ENCODE measurements at regions not wholly inside any gene's neighbourhood (a gene's known extent, or its start where the extent isn't known, plus 50 kb on each side); places are given as distances from the start of the nearest gene placed in this dataset.

GRCh38 chr6:130296854-130297253, 69.0 kb upstream of the TMEM200A start:
- ChIA-PET POLR2A (no interaction called here), CTCF (interaction anchor here (1.0 to 1.1 kb wide), 2 partner anchors 10 to 401 kb away, joined by 3 read pairs; no protein-coding TSS in a partner anchor)
- DNase-seq (ENCODE audit: low spot score) (no peak), ATAC-seq (peak; percentile 73)
- Mint-ChIP-seq H3K27me3 (ENCODE audit: low read depth) (no peaks in the 10 kb centered on the region; the same call in 1 of the 2 replicates), H3K36me3 (no peaks in the 10 kb centered on the region), H3K4me3 (no peak overlapping the region), H3K27ac (no peak overlapping the region), H3K9me3 (peaks cover 13% of the 10 kb centered on the region), H3K4me1 (no peaks in the 10 kb centered on the region)
- TF ChIP-seq ZBTB21 (CRISPR knock-in tag; IDR thresholded peaks at IDR 0.05; ENCODE audit: borderline replicate concordance) (no peak), OVOL2 (CRISPR knock-in tag; IDR thresholded peaks at IDR 0.05; ENCODE audit: borderline replicate concordance) (no peak), RORB (CRISPR knock-in tag; IDR thresholded peaks at IDR 0.05) (no peak), RELA (CRISPR knock-in tag; IDR thresholded peaks at IDR 0.05; ENCODE audit: borderline replicate concordance) (no peak), ZNF232 (CRISPR knock-in tag; IDR thresholded peaks at IDR 0.05) (no peak), E2F5 (CRISPR knock-in tag; IDR thresholded peaks at IDR 0.05) (no peak), HMGA2 (CRISPR knock-in tag; IDR thresholded peaks at IDR 0.05) (no peak), ZNF416 (CRISPR knock-in tag; IDR thresholded peaks at IDR 0.05) (no peak), NR3C1 (CRISPR knock-in tag; conservative IDR thresholded peaks at IDR 0.05; ENCODE audit: low read depth) (no peak), SMAD3 (CRISPR knock-in tag; IDR thresholded peaks at IDR 0.05; ENCODE audit: borderline replicate concordance) (no peak), SMAD4 (CRISPR knock-in tag; IDR thresholded peaks at IDR 0.05) (no peak), FOXK1 (CRISPR knock-in tag; IDR thresholded peaks at IDR 0.05) (no peak), PRRX2 (CRISPR knock-in tag; IDR thresholded peaks at IDR 0.05) (no peak)
- TF ChIP-seq, protein P1, sequence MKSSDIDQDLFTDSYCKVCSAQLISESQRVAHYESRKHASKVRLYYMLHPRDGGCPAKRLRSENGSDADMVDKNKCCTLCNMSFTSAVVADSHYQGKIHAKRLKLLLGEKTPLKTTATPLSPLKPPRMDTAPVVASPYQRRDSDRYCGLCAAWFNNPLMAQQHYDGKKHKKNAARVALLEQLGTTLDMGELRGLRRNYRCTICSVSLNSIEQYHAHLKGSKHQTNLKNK (CRISPR knock-in tag; IDR thresholded peaks at IDR 0.05), result no peak
- TF ChIP-seq, protein P2, sequence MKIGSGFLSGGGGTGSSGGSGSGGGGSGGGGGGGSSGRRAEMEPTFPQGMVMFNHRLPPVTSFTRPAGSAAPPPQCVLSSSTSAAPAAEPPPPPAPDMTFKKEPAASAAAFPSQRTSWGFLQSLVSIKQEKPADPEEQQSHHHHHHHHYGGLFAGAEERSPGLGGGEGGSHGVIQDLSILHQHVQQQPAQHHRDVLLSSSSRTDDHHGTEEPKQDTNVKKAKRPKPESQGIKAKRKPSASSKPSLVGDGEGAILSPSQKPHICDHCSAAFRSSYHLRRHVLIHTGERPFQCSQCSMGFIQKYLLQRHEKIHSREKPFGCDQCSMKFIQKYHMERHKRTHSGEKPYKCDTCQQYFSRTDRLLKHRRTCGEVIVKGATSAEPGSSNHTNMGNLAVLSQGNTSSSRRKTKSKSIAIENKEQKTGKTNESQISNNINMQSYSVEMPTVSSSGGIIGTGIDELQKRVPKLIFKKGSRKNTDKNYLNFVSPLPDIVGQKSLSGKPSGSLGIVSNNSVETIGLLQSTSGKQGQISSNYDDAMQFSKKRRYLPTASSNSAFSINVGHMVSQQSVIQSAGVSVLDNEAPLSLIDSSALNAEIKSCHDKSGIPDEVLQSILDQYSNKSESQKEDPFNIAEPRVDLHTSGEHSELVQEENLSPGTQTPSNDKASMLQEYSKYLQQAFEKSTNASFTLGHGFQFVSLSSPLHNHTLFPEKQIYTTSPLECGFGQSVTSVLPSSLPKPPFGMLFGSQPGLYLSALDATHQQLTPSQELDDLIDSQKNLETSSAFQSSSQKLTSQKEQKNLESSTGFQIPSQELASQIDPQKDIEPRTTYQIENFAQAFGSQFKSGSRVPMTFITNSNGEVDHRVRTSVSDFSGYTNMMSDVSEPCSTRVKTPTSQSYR (CRISPR knock-in tag; IDR thresholded peaks at IDR 0.05), result no peak

DNA sequence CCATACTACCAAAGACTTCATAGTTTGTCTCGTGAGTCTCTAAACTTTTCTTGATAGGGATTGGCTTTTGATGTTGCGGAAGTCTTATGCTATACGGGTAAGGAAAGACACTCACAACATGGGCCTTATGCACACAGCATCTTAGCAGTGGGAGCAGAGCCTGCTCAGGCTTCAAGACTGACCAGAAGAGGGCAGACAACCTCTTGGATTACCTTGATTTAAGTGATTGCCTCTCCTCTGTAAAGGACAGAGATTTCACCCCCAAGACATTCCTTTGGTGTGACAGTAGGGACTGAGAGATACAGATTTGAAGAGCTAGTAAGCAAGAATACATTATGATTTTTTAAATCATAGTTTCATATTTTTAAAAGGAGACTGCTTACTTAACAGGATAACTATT, 71.0 kb upstream of the SAMD3 start:
- DNase-seq (ENCODE audit: low spot score), result peak; percentile 49
- ATAC-seq, result peak; percentile 98
- 0 out of 2 replicates have a peak, but pooled peaks have one; percentile 12 for TF ChIP-seq CTCF (IDR thresholded peaks at IDR 0.05)
- TF ChIP-seq, protein P3, sequence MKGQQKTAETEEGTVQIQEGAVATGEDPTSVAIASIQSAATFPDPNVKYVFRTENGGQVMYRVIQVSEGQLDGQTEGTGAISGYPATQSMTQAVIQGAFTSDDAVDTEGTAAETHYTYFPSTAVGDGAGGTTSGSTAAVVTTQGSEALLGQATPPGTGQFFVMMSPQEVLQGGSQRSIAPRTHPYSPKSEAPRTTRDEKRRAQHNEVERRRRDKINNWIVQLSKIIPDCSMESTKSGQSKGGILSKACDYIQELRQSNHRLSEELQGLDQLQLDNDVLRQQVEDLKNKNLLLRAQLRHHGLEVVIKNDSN (CRISPR knock-in tag; IDR thresholded peaks at IDR 0.05), result no peak
- no peaks in the 10 kb centered on the region; the same call in 1 of the 2 replicates for H3K27me3 Mint-ChIP-seq (ENCODE audit: low read depth)
- CTCF ChIA-PET, result interaction anchor here (0.6 to 1.4 kb wide), 12 partner anchors 11 to 835 kb away, joined by 3 to 9 read pairs (median 4); partner anchors contain the start of gene SAMD3
- 0 out of 2 replicates have a peak overlapping the region, but pooled peaks have one; percentile 20 for H3K27ac Mint-ChIP-seq
- H3K9me3 Mint-ChIP-seq, result peaks cover 6% of the 10 kb centered on the region; the same call in 1 of the 2 replicates
- no peaks in the 10 kb centered on the region for H3K4me1 Mint-ChIP-seq
- POLR2A ChIA-PET, result no interaction called here
- no peak overlapping the region for H3K4me3 Mint-ChIP-seq
- H3K36me3 Mint-ChIP-seq, result no peaks in the 10 kb centered on the region

- no peak for TF ChIP-seq ZSCAN18 (CRISPR knock-in tag; IDR thresholded peaks at IDR 0.05)
- ChIA-PET POLR2A (interaction anchor here (0.8 kb wide), 1 partner anchor 176 kb away, joined by 3 read pairs; no protein-coding TSS in a partner anchor), CTCF (no interaction called here)
- no peak for DNase-seq (ENCODE audit: low spot score)
- Mint-ChIP-seq H3K27me3 (ENCODE audit: low read depth) (no peaks in the 10 kb centered on the region), H3K4me3 (no peak overlapping the region), H3K9me3 (no peaks in the 10 kb centered on the region), H3K4me1 (no peaks in the 10 kb centered on the region), H3K36me3 (no peaks in the 10 kb centered on the region), H3K27ac (no peak overlapping the region)
- ATAC-seq, result no peak
Measured at GRCh38 chr6:130288065-130288464, 65.3 kb upstream of the SAMD3 start.

Data from WTC11 (cell line).